ENCODE measurements at regions not wholly inside any gene's neighbourhood (a gene's known extent, or its start where the extent isn't known, plus 50 kb on each side); places are given as distances from the start of the nearest gene placed in this dataset.
"Not testable (repeated sequence)": the region's sequence is repeated elsewhere in the genome, so short reads cannot be mapped to it uniquely, and the experiment has no call there.

DNA sequence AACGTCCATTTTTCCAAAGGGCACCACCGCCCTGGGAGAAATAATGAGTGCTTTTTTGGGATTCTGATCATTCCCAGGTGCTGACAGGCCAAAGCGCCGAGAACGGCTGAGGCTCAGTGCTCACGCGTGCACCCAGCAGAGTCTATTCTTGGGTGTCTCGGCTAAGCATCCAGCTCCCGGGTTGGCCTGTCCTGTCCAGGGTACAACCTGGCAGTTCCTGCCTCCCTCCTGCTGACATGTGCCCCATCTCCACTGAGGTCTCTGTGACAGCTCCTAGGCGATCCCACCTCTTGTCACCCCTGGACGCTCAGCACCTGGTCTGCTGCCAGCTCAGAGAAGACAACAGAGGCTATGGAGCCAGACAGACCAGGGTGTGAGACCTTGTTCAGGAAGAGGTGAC lies 684.5 kb downstream of the PTPRU start:
- H3K9me3 ChIP-seq = no peaks in the 10 kb centered on the region
- H3K4me3 ChIP-seq = no peak overlapping the region
- no peaks in the 10 kb centered on the region for H3K4me1 ChIP-seq
- H3K27me3 ChIP-seq = no peaks in the 10 kb centered on the region
- TF ChIP-seq POLR2A (IDR thresholded peaks at IDR 0.05) (no peak), POLR2AphosphoS5 (IDR thresholded peaks at IDR 0.05) (no peak)
- TF ChIP-seq, protein P1, sequence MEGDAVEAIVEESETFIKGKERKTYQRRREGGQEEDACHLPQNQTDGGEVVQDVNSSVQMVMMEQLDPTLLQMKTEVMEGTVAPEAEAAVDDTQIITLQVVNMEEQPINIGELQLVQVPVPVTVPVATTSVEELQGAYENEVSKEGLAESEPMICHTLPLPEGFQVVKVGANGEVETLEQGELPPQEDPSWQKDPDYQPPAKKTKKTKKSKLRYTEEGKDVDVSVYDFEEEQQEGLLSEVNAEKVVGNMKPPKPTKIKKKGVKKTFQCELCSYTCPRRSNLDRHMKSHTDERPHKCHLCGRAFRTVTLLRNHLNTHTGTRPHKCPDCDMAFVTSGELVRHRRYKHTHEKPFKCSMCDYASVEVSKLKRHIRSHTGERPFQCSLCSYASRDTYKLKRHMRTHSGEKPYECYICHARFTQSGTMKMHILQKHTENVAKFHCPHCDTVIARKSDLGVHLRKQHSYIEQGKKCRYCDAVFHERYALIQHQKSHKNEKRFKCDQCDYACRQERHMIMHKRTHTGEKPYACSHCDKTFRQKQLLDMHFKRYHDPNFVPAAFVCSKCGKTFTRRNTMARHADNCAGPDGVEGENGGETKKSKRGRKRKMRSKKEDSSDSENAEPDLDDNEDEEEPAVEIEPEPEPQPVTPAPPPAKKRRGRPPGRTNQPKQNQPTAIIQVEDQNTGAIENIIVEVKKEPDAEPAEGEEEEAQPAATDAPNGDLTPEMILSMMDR (IDR thresholded peaks at IDR 0.05) = no peak
- no peak overlapping the region for H3K27ac ChIP-seq
- no peaks in the 10 kb centered on the region for H3K36me3 ChIP-seq
- intact Hi-C loops (cut with DNase I; ENCODE audit: low total_unique reads) = no loop called here
- no peak for DNase-seq (ENCODE audit: low spot score in 2 of 2)

DNA sequence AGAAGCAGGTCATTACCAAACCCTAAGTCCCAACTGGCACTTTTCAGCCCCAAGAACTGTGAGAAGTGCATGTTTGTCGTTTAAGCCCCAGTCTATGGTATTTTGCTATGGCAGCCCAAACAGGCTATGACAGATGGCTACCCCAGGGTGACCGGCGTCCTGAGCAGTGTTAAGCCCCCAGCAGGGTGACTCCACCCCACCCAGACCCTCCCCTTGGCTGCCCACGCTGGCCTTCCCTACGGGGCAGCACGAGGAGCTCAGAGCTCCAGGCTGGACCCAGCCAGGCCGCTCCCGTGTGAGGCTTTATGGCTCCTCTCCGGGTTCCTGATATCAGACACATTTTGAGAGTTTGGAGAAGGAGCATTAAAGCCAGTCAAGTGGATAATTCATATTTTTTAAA lies 684.0 kb downstream of the PTPRU start:
- H3K27me3 ChIP-seq = no peaks in the 10 kb centered on the region
- DNase-seq (ENCODE audit: low spot score in 2 of 2) = no peak
- H3K4me3 ChIP-seq = no peak overlapping the region
- no peaks in the 10 kb centered on the region for H3K4me1 ChIP-seq
- TF ChIP-seq POLR2AphosphoS5 (IDR thresholded peaks at IDR 0.05) (no peak), POLR2A (IDR thresholded peaks at IDR 0.05) (no peak)
- TF ChIP-seq, protein P1 (IDR thresholded peaks at IDR 0.05) = no peak
- intact Hi-C loops (cut with DNase I; ENCODE audit: low total_unique reads) = no loop called here
- H3K36me3 ChIP-seq = no peaks in the 10 kb centered on the region
- H3K27ac ChIP-seq = no peak overlapping the region
- no peaks in the 10 kb centered on the region for H3K9me3 ChIP-seq

DNA sequence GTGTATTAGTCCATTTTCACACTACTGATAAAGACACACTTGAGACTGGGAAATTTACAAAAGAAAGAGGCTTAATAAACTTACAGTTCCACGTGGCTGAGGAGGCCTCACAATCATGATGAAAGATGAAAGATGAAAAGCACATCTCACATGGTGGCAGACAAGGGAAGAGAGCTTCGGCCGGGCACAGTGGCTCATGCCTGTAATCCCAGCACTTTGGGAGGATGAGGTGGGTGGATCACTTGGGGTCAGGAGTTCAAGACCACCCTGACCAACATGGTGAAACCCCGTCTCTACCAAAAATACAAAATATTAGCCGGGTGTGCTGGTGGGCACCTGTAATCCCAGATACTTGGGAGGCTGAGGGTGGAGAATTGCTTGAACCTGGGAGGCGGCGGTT lies 682.7 kb downstream of the PTPRU start:
- H3K4me3 ChIP-seq; H3K27me3 ChIP-seq; H3K27ac ChIP-seq; H3K36me3 ChIP-seq; DNase-seq (ENCODE audit: low spot score in 2 of 2); intact Hi-C loops (cut with DNase I; ENCODE audit: low total_unique reads); H3K9me3 ChIP-seq; H3K4me1 ChIP-seq: not testable (repeated sequence)

DNA sequence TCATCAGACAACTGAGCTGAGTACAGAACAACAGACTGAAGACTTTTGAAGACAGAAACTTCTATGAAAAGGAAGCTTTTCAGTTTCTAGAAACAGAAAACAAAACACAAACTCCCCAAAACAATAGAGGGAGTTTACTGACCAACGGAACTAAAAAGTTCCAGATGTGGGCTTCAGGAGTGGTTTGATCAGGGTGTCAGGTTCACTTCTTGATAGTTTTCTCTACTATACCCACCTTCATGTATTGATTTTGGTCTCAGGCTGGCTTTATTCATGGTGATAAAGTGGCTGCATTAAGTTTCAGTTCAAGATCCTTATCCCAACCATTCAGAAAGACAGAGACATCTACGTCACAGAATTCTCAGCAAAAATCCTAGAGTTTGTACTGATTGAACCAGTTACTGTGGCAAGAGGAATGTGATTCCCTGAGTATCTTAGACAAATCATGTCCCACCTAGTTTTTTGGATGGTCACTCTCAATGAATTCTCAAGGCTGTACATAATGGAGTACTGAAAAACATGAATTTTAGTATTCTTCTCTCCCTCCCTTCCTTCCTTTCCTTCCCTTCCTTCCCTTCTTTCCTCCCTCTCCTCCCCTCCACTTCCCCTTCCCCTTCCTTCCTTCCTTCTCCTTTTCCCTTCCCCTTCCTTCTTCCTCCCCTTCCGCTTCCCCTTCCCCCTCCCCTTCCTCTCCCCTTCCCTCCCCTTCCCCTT lies 680.5 kb downstream of the PTPRU start:
- intact Hi-C loops (cut with DNase I; ENCODE audit: low total_unique reads) = no loop called here

DNA sequence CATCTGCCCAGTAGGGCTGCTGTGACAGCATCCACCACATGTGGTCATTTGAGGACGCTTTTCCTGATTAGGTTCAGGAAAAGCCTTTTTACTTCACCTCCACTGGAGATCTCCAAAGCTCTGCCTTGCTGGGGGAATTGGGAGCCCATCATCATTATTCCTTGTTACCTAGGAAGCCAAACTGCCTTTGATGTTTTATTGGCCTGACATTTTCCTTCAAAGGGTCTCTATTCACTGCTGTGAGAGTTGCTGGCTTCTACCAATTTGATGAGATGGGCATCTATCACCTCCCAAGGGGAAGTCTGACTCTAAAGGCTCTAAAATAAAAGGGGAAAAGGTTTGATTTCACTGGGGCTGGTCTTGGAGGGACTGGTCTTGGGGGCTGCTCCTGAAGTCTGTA lies 678.6 kb downstream of the PTPRU start:
- no peak for DNase-seq (ENCODE audit: low spot score in 2 of 2)
- Histone ChIP-seq H3K27me3 (no peaks in the 10 kb centered on the region), H3K9me3 (no peaks in the 10 kb centered on the region), H3K4me1 (no peaks in the 10 kb centered on the region), H3K36me3 (no peaks in the 10 kb centered on the region), H3K27ac (no peak overlapping the region), H3K4me3 (no peak overlapping the region)
- TF ChIP-seq POLR2A (IDR thresholded peaks at IDR 0.05) (no peak), POLR2AphosphoS5 (IDR thresholded peaks at IDR 0.05) (no peak)
- intact Hi-C loops (cut with DNase I; ENCODE audit: low total_unique reads) = no loop called here

More for the DNA sequence above, 680.5 kb downstream of the PTPRU start:
- Histone ChIP-seq H3K36me3 (no peaks in the 10 kb centered on the region), H3K27me3 (no peaks in the 10 kb centered on the region), H3K4me1 (no peaks in the 10 kb centered on the region), H3K4me3 (no peak overlapping the region), H3K27ac (no peak overlapping the region), H3K9me3 (no peaks in the 10 kb centered on the region)
- no peak for DNase-seq (ENCODE audit: low spot score in 2 of 2)
- no peak for TF ChIP-seq POLR2AphosphoS5 (IDR thresholded peaks at IDR 0.05)
- no peak for TF ChIP-seq POLR2A (IDR thresholded peaks at IDR 0.05)
- TF ChIP-seq, protein P1 (IDR thresholded peaks at IDR 0.05) = no peak

DNA sequence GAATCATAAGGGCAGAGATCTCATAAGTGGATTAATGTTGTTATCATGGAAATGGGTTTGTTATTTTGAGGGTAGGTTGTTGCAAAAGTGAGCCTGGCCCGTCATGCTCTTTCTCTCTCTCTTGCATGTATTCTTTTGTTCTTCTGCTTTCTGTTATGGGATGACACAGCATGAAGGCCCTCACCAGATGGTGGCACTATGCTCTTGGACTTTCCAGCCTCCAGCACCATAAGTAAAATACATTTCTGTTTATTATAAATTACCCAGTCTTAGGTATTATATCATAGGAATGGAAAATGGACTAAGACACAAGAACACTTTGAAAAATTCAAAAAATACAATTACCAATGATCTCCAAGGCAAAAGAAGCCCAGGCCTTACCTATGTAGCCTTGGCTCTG lies 676.1 kb downstream of the PTPRU start:
- Histone ChIP-seq H3K9me3 (no peaks in the 10 kb centered on the region), H3K27me3 (peaks cover 0 to 9% of the 10 kb centered on the region in 2 donors), H3K4me1 (no peaks in the 10 kb centered on the region), H3K36me3 (no peaks in the 10 kb centered on the region), H3K27ac (no peak overlapping the region), H3K4me3 (no peak overlapping the region)
- no peak for DNase-seq (ENCODE audit: low spot score in 2 of 2)
- intact Hi-C loops (cut with DNase I; ENCODE audit: low total_unique reads) = no loop called here
- TF ChIP-seq POLR2AphosphoS5 (IDR thresholded peaks at IDR 0.05) = no peak
- TF ChIP-seq POLR2A (IDR thresholded peaks at IDR 0.05) = no peak
- TF ChIP-seq, protein P1 (IDR thresholded peaks at IDR 0.05) = no peak
